Loucy (cell line): ENCODE measurements at regions not wholly inside any gene's neighbourhood (a gene's known extent, or its start where the extent isn't known, plus 50 kb on each side); places are given as distances from the start of the nearest gene placed in this dataset.

Experiments used
- H2AFZ ChIP-seq: fragments of 200-600 bp; sonication (generic); 2 replicates; pipeline ENCODE4 v1.6.0; 2016; ENCODE audit warnings: antibody characterized with exemption, mild to moderate bottlenecking, low read length, moderate library complexity
- H3F3A ChIP-seq: fragments of 200-600 bp; 2 replicates; pipeline ENCODE4 v1.6.0; 2016; ENCODE audit warnings: antibody characterized with exemption, low read depth, mild to moderate bottlenecking
- H3K27me3 ChIP-seq: fragments of 200-600 bp; sonication (generic); 2 replicates; pipeline ENCODE4 v1.6.1; 2014; ENCODE audit warnings: low read length, mild to moderate bottlenecking; ENCODE audit not compliant: insufficient read depth, poor library complexity, severe bottlenecking
- H3K36me3 ChIP-seq: fragments of 200-600 bp; sonication (generic); 2 replicates; pipeline ENCODE4 v1.6.1; 2016; ENCODE audit warnings: low read length; ENCODE audit not compliant: insufficient read depth
- H3K4me1 ChIP-seq: fragments of 200-600 bp; sonication (generic); 2 replicates; pipeline ENCODE4 v1.5.1; 2014; ENCODE audit warnings: low read length, mild to moderate bottlenecking; ENCODE audit not compliant: insufficient read depth, poor library complexity, severe bottlenecking
- H3K4me2 ChIP-seq: fragments of 200-600 bp; sonication (generic); 2 replicates; pipeline ENCODE4 v1.6.0; 2014; ENCODE audit warnings: antibody characterized with exemption, low read length, low read depth, mild to moderate bottlenecking; ENCODE audit not compliant: poor library complexity, severe bottlenecking
- H3K4me3 ChIP-seq: fragments of 200-600 bp; sonication (generic); 2 replicates; pipeline ENCODE4 v1.5.1; 2014; ENCODE audit warnings: low read length, mild to moderate bottlenecking, mixed read lengths; ENCODE audit not compliant: poor library complexity, severe bottlenecking
- H3K79me2 ChIP-seq: fragments of 200-600 bp; sonication (generic); 2 replicates; pipeline ENCODE4 v1.6.1; 2014; ENCODE audit warnings: low read length; ENCODE audit not compliant: insufficient read depth
- H3K9ac ChIP-seq: fragments of 200-600 bp; sonication (generic); 2 replicates; pipeline ENCODE4 v1.6.0; 2014; ENCODE audit warnings: mild to moderate bottlenecking, low read depth, low read length, moderate library complexity; ENCODE audit not compliant: poor library complexity, severe bottlenecking
- H3K9me2 ChIP-seq: fragments of 200-600 bp; sonication (generic); replicated peaks from 2 replicates; pipeline ENCODE4 v1.6.1; 2016; ENCODE audit warnings: low read depth, low read length, mixed read lengths
- H3K9me3 ChIP-seq: fragments of 200-600 bp; sonication (generic); 2 replicates; pipeline ENCODE4 v1.6.1; 2014; ENCODE audit warnings: mild to moderate bottlenecking, antibody characterized with exemption, low read length, low read depth; ENCODE audit not compliant: insufficient read depth
- H4K20me1 ChIP-seq: fragments of 200-600 bp; sonication (generic); 2 replicates; pipeline ENCODE4 v1.6.0; 2014; ENCODE audit warnings: antibody characterized with exemption, low read length, mild to moderate bottlenecking; ENCODE audit not compliant: insufficient read depth, poor library complexity, severe bottlenecking
- CTCF ChIP-seq: fragments of 200-600 bp; sonication (generic); conservative IDR thresholded peaks from 2 replicates; pipeline ENCODE4 v1.5.1; 2014; ENCODE audit warnings: mild to moderate bottlenecking, antibody characterized with exemption, low read length
- EZH2phosphoT487 ChIP-seq: fragments of 200-600 bp; IDR thresholded peaks from 2 replicates; pipeline ENCODE4 v1.6.1; 2018; ENCODE audit warnings: antibody characterized with exemption, mild to moderate bottlenecking, moderate library complexity, borderline replicate concordance

GRCh38 chr12:102659200-102659911 lies 179.0 kb upstream of the IGF1 start:
- no peaks in the 10 kb centered on the region for H4K20me1 ChIP-seq
- no peaks in the 10 kb centered on the region for H3K9me3 ChIP-seq
- H3K79me2 ChIP-seq = no peaks in the 10 kb centered on the region
- no peak overlapping the region for H3K4me3 ChIP-seq
- H2AFZ ChIP-seq = no peak overlapping the region
- H3K27me3 ChIP-seq = no peaks in the 10 kb centered on the region
- no peaks in the 10 kb centered on the region for H3K36me3 ChIP-seq
- TF ChIP-seq CTCF (peak; percentile 32; the same call in 1 of the 2 replicates), EZH2phosphoT487 (no peak)
- no peaks in the 10 kb centered on the region for H3F3A ChIP-seq
- no peaks in the 10 kb centered on the region for H3K4me1 ChIP-seq
- H3K4me2 ChIP-seq = no peak overlapping the region
- no peak overlapping the region for H3K9ac ChIP-seq
- H3K9me2 ChIP-seq = no peaks in the 10 kb centered on the region

GRCh38 chr12:102653406-102653805 lies 173.0 kb upstream of the IGF1 start:
- Histone ChIP-seq H3K27me3 (no peaks in the 10 kb centered on the region), H3K36me3 (no peaks in the 10 kb centered on the region), H3F3A (no peaks in the 10 kb centered on the region), H3K4me2 (no peak overlapping the region), H3K4me1 (no peaks in the 10 kb centered on the region), H3K79me2 (no peaks in the 10 kb centered on the region), H4K20me1 (no peaks in the 10 kb centered on the region), H3K9me3 (no peaks in the 10 kb centered on the region), H3K9me2 (no peaks in the 10 kb centered on the region), H3K4me3 (no peak overlapping the region), H2AFZ (no peak overlapping the region), H3K9ac (no peak overlapping the region)
- TF ChIP-seq CTCF (no peak), EZH2phosphoT487 (no peak)

- no peak overlapping the region for H2AFZ ChIP-seq
- no peaks in the 10 kb centered on the region for H3K36me3 ChIP-seq
- no peaks in the 10 kb centered on the region for H3K79me2 ChIP-seq
- no peaks in the 10 kb centered on the region for H3K4me1 ChIP-seq
- no peaks in the 10 kb centered on the region for H3K9me3 ChIP-seq
- H4K20me1 ChIP-seq = no peaks in the 10 kb centered on the region
- no peaks in the 10 kb centered on the region for H3F3A ChIP-seq
- no peaks in the 10 kb centered on the region for H3K9me2 ChIP-seq
- H3K9ac ChIP-seq = no peak overlapping the region
- no peak overlapping the region for H3K4me2 ChIP-seq
- TF ChIP-seq CTCF = no peak
- TF ChIP-seq EZH2phosphoT487 = no peak
- H3K27me3 ChIP-seq = no peaks in the 10 kb centered on the region
- H3K4me3 ChIP-seq = no peak overlapping the region
These were observed 172.4 kb upstream of the IGF1 start for GRCh38 chr12:102652645-102653313.
